Ascending aorta (tissue), 2 donors: ENCODE measurements at regions not wholly inside any gene's neighbourhood (a gene's known extent, or its start where the extent isn't known, plus 50 kb on each side); places are given as distances from the start of the nearest gene placed in this dataset.

Experiments used
- DNase-seq, 2 donors: peaks; one replicate each; pipeline ENCODE4 v3.0.0-alpha.2; 2019; ENCODE audit warnings: low spot score in 2 of 2
- H3K27ac ChIP-seq, 2 donors: fragments of 200-600 bp; sonication (generic); one replicate each; pipeline ENCODE4 v1.5.1; 2016 to 2017; ENCODE audit warnings: mild to moderate bottlenecking in 1 of 2
- H3K27me3 ChIP-seq: fragments of 200-600 bp; sonication (generic); one replicate; pipeline ENCODE4 v1.5.1; 2017
- H3K36me3 ChIP-seq, 2 donors: fragments of 200-600 bp; sonication (generic); one replicate each; pipeline ENCODE4 v1.5.1; 2016
- H3K4me1 ChIP-seq, 2 donors: fragments of 200-600 bp; sonication (generic); one replicate each; pipeline ENCODE4 v1.5.1; 2016 to 2017; ENCODE audit warnings: mild to moderate bottlenecking in 1 of 2
- H3K4me3 ChIP-seq, 2 donors: fragments of 200-600 bp; sonication (generic); one replicate each; pipeline ENCODE4 v1.5.1; 2016 to 2017; ENCODE audit warnings: mild to moderate bottlenecking in 1 of 2
- H3K9me3 ChIP-seq, 2 donors: fragments of 200-600 bp; sonication (generic); one replicate each; pipeline ENCODE4 v1.5.1; 2016
- intact Hi-C: fragments of 100-400 bp; cut with DNase I; formaldehyde crosslinking; loops from one replicate; pipeline ENCODE4 v1.15.1; 2023
- TF ChIP-seq, protein P1 (sequence below), 3 experiments: fragments of 200-600 bp in 2 of 3; fragments of 450-650 bp in 1 of 3; sonication (generic) in 2 of 3; IDR thresholded peaks; one replicate each; pipeline ENCODE4 v1.5.1; 2016 to 2019; ENCODE audit warnings: antibody characterized with exemption in 3 of 3, mild to moderate bottlenecking in 1 of 3, moderate library complexity in 1 of 3

- intact Hi-C loops, result loop anchor here (5.0 kb wide), 2 partner anchors 57 to 353 kb away; partner anchors contain the start of gene IGFBP5
- H3K9me3 ChIP-seq, result no peaks in the 10 kb centered on the region
- H3K27me3 ChIP-seq, result no peaks in the 10 kb centered on the region
- H3K27ac ChIP-seq, result no peak overlapping the region
- TF ChIP-seq, protein P1, sequence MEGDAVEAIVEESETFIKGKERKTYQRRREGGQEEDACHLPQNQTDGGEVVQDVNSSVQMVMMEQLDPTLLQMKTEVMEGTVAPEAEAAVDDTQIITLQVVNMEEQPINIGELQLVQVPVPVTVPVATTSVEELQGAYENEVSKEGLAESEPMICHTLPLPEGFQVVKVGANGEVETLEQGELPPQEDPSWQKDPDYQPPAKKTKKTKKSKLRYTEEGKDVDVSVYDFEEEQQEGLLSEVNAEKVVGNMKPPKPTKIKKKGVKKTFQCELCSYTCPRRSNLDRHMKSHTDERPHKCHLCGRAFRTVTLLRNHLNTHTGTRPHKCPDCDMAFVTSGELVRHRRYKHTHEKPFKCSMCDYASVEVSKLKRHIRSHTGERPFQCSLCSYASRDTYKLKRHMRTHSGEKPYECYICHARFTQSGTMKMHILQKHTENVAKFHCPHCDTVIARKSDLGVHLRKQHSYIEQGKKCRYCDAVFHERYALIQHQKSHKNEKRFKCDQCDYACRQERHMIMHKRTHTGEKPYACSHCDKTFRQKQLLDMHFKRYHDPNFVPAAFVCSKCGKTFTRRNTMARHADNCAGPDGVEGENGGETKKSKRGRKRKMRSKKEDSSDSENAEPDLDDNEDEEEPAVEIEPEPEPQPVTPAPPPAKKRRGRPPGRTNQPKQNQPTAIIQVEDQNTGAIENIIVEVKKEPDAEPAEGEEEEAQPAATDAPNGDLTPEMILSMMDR (IDR thresholded peaks at IDR 0.05), result no peak
- DNase-seq, result no peak
- peaks cover 13 to 37% of the 10 kb centered on the region in 2 donors for H3K4me1 ChIP-seq
- H3K4me3 ChIP-seq, result no peak overlapping the region
- no peaks in the 10 kb centered on the region for H3K36me3 ChIP-seq
These were observed 190.1 kb upstream of the TNP1 start for GRCh38 chr2:217049956-217050355.

DNA sequence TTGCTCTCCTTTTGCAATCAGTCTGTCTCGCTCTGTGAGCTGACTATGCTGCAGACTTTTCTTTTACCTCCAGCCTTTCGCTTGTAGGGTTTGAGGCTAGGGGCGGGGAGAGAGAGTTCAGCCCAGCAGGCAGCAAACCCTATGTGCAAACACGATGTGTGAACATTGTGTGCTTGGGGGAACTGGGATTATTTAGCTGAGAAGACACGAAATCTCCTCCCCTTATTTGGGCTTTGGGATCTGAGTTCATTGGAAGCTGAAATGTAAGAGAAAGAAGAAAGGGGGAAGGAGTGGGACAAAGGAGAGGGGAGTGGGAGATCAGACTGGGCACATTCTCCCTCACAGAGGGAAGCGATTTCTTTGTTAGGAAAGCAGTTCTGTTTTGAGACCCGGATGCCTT is 189.6 kb upstream of the TNP1 start:
- Histone ChIP-seq H3K27me3 (no peaks in the 10 kb centered on the region), H3K4me1 (peaks cover 9 to 32% of the 10 kb centered on the region in 2 donors), H3K36me3 (no peaks in the 10 kb centered on the region), H3K9me3 (no peaks in the 10 kb centered on the region), H3K27ac (no peak overlapping the region), H3K4me3 (no peak overlapping the region)
- TF ChIP-seq, protein P1 (IDR thresholded peaks at IDR 0.05), result no peak
- intact Hi-C loops, result no loop called here
- no peak for DNase-seq

DNA sequence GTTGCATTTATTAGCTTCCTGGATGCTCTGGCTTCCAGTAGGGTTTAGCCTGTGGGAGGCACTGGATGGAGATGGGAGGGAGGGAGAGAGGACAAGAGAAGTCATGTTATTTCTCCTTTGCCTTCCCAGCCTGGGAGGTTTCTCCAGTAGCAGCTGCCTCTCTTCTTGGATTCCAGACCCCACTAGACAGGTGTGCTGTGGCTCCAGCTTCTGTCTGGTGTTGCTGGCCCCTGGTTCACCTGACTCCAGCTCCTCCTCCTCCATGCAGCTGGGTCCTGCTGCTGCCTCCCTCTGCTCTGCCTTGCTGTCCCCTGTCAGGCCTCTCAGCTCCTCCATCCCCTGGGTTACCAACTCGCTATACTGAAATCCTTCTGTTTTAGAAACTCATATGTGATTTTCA is 188.9 kb upstream of the TNP1 start:
- Histone ChIP-seq H3K4me1 (peaks cover 5 to 26% of the 10 kb centered on the region in 2 donors), H3K9me3 (no peaks in the 10 kb centered on the region), H3K4me3 (no peak overlapping the region), H3K36me3 (no peaks in the 10 kb centered on the region), H3K27me3 (no peaks in the 10 kb centered on the region), H3K27ac (no peak overlapping the region)
- intact Hi-C loops, result no loop called here
- DNase-seq, result no peak
- TF ChIP-seq, protein P1 (IDR thresholded peaks at IDR 0.05), result no peak

GRCh38 chr2:217047631-217048030 is 187.8 kb upstream of the TNP1 start:
- TF ChIP-seq, protein P1 (IDR thresholded peaks at IDR 0.05), result no peak
- Histone ChIP-seq H3K27me3 (no peaks in the 10 kb centered on the region), H3K27ac (no peak overlapping the region), H3K36me3 (no peaks in the 10 kb centered on the region), H3K4me1 (peaks cover under 1 to 15% of the 10 kb centered on the region in 2 donors), H3K9me3 (no peaks in the 10 kb centered on the region), H3K4me3 (no peak overlapping the region)
- DNase-seq, result no peak
- intact Hi-C loops, result no loop called here

DNA sequence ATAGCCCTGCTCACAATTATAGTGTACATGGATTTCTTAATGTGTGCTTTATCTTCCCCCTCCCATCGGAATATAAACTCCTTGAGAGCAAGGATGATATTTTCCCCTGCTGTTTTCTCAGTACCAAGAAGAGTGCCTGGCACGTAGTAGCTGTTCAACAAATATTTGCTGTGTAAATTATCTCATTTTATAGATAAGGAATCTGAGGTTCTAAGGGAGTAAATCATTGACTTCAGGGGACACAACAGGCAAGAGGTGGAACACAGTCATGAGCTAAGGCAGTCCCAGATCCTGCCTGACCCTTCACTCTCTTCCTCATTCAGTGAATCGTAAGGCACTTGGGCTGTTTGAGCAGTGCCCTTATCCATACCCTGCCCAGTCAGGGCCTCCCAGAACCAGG is 187.3 kb upstream of the TNP1 start:
- H3K4me3 ChIP-seq, result no peak overlapping the region
- H3K27me3 ChIP-seq, result no peaks in the 10 kb centered on the region
- intact Hi-C loops, result no loop called here
- TF ChIP-seq, protein P1 (IDR thresholded peaks at IDR 0.05), result no peak
- H3K9me3 ChIP-seq, result no peaks in the 10 kb centered on the region
- DNase-seq, result no peak
- no peak overlapping the region for H3K27ac ChIP-seq
- H3K4me1 ChIP-seq, result peaks cover 0 to 11% of the 10 kb centered on the region in 2 donors
- no peaks in the 10 kb centered on the region for H3K36me3 ChIP-seq
